ENCODE measurements at regions not wholly inside any gene's neighbourhood (a gene's known extent, or its start where the extent isn't known, plus 50 kb on each side); places are given as distances from the start of the nearest gene placed in this dataset.
A peak's percentile ranks its signal among the peaks of the same experiment; 100 is the strongest.

DNA sequence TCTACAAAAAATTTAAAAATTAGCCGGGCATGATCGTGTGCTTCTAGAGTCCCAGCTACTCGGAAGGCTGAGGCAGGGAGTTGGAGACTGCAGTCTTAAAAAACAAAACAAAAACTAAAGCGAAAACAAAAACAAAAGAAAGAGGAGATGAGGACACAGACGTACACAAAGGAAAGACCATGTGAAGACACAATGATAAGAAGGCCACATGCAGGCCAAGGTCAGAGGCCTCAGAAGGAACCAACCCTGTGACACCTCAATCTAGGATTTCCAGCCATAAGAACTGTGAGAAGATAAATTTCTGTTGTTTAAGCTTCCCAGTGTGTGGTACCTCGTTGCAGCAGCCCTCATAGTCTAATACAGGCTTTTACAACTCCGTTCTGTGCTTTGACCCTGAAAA is 177.0 kb upstream of the ATP6AP2 start (continued):
- TF ChIP-seq RARB (CRISPR knock-in tag; IDR thresholded peaks at IDR 0.05): no peak
- TF ChIP-seq EHMT2 (IDR thresholded peaks at IDR 0.05; ENCODE audit: low read depth): no peak
- TF ChIP-seq FOSL2 (IDR thresholded peaks at IDR 0.05): no peak
- TF ChIP-seq FOSL2 (CRISPR knock-in tag; IDR thresholded peaks at IDR 0.05): no peak
- no peak for TF ChIP-seq MYC (IDR thresholded peaks at IDR 0.05; ENCODE audit: borderline replicate concordance, low read length)
- no peak for TF ChIP-seq RAD21 (conservative IDR thresholded peaks at IDR 0.05 in 1 of 2, IDR thresholded peaks at IDR 0.05 in 1 of 2)

DNA sequence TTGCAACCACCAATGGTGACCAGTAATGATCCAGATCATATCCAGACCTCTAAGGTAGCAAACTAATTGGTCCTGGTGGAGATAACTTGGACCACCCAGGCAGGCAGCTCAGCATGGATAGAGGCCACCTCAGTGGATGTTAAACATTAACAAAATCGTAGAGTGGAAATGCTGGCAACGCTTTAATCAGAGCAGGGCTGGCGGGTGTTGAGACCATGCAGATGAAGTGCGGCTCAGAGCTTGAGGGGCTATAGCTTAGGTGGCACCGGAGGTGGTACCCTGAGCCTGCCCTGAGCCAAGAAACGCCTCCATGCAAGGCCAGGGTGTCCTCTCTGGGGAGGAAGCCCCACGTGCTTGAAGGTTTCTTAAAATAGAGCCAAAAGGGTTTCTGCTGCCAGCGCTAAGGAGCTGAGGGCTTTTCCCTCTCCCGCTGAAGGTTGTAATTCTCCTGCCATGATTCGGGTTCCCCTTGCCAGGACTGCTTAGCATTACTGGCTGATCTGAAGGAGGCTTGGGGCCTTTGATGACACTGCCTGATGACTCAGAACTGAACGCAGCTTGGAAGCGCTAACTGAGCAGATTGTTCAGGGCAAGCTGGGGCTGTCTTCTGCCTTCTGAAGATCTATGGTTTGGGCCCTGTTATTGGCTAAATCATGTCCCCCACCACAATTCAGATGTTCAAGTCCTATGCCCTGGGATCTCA is 177.8 kb upstream of the ATP6AP2 start:
- peaks cover 25% of the 10 kb centered on the region for H3K4me1 ChIP-seq
- POLR2A ChIA-PET: no interaction called here
- DNase-seq (ENCODE audit: low read depth in 1 of 2, low spot score in 1 of 2): peak; percentile 70 to 77

DNA sequence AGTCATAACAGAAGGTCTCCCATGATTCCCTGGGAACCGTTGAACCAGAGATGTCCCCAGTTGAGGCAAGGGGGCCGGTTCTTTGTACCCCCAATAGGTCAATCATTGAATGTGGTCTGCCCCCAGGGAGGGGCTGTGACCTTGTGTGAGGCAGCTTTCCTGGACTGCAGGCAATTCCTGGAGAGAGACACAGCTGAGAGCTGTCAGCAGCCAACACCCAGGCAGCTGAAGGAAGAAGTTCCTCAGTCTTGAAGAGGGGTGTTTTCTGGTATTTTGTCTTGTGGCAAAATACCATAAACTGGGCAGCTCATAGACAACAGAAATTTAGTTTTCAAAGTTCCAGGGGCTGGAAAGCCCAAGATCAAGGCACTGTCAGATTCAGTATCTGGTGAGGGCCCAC is 185.7 kb upstream of the ATP6AP2 start:
- ChIA-PET POLR2A (no interaction called here), CTCF (no interaction called here)
- Histone ChIP-seq H3K27ac (no peak overlapping the region), H3K4me2 (no peak overlapping the region), H3K4me1 (no peaks in the 10 kb centered on the region), H3K9me3 (no peaks in the 10 kb centered on the region), H3K4me3 (no peak overlapping the region)
- TF ChIP-seq CBX8 (IDR thresholded peaks at IDR 0.05) (no peak), NFE2L2 (conservative IDR thresholded peaks at IDR 0.05; ENCODE audit: low read length) (no peak), ZNF302 (CRISPR knock-in tag; IDR thresholded peaks at IDR 0.05) (no peak), MYC (IDR thresholded peaks at IDR 0.05; ENCODE audit: borderline replicate concordance, low read length) (no peak), FOSB (CRISPR knock-in tag; IDR thresholded peaks at IDR 0.05) (no peak), FOSL2 (IDR thresholded peaks at IDR 0.05) (no peak), FOSL2 (CRISPR knock-in tag; IDR thresholded peaks at IDR 0.05) (no peak), JUNB (IDR thresholded peaks at IDR 0.05) (no peak), MAZ (IDR thresholded peaks at IDR 0.05; ENCODE audit: borderline replicate concordance, low read depth, low read length) (no peak), CHD2 (IDR thresholded peaks at IDR 0.05; ENCODE audit: low read length, partially characterized antibody) (no peak), NPAS2 (CRISPR knock-in tag; IDR thresholded peaks at IDR 0.05; ENCODE audit: borderline replicate concordance) (no peak), ESRRA (IDR thresholded peaks at IDR 0.05; ENCODE audit: borderline replicate concordance, low read length) (no peak)
- WGBS (ENCODE audit: missing lambda C conversion rate): 60% methylated on average over 2 of the region's 2 CpGs
- FAIRE-seq (no peak), DNase-seq (ENCODE audit: low read depth in 1 of 2, low spot score in 1 of 2) (no peak), ATAC-seq (no peak)

More for the DNA sequence above, 177.8 kb upstream of the ATP6AP2 start:
- ATAC-seq (peak; percentile 97), FAIRE-seq (peak; percentile 99)
- Histone ChIP-seq H3K4me3 (0 out of 3 replicates have a peak overlapping the region, but pooled peaks have one; percentile 12), H3K9me3 (no peaks in the 10 kb centered on the region), H3K4me2 (peak overlapping the region; percentile 83), H3K27ac (peak overlapping the region; percentile 80 to 87)
- CTCF ChIA-PET: interaction anchor here (1.3 kb wide), 1 partner anchor 13 kb away, joined by 4 read pairs; no protein-coding TSS in a partner anchor
- no peak for TF ChIP-seq EHMT2 (IDR thresholded peaks at IDR 0.05; ENCODE audit: low read depth)
- TF ChIP-seq, protein P1, sequence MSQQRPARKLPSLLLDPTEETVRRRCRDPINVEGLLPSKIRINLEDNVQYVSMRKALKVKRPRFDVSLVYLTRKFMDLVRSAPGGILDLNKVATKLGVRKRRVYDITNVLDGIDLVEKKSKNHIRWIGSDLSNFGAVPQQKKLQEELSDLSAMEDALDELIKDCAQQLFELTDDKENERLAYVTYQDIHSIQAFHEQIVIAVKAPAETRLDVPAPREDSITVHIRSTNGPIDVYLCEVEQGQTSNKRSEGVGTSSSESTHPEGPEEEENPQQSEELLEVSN (IDR thresholded peaks at IDR 0.05; ENCODE audit: borderline replicate concordance, low read depth): peak; percentile 56; the same call in 1 of the 2 replicates
- TF ChIP-seq MAFK (IDR thresholded peaks at IDR 0.05; ENCODE audit: partially characterized antibody): peak; percentile 36
- TF ChIP-seq, protein P2, sequence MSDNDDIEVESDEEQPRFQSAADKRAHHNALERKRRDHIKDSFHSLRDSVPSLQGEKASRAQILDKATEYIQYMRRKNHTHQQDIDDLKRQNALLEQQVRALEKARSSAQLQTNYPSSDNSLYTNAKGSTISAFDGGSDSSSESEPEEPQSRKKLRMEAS (IDR thresholded peaks at IDR 0.05): 0 out of 2 replicates have a peak, but pooled peaks have one; percentile 55
- TF ChIP-seq KDM5A (IDR thresholded peaks at IDR 0.05): no peak
- TF ChIP-seq FOSL2 (IDR thresholded peaks at IDR 0.05): peak; percentile 31; the same call in 1 of the 2 replicates
- peak; percentile 71 for TF ChIP-seq FOSL2 (CRISPR knock-in tag; IDR thresholded peaks at IDR 0.05)
- WGBS (ENCODE audit: missing lambda C conversion rate): 0% methylated on average over 2 of the region's 12 CpGs

DNA sequence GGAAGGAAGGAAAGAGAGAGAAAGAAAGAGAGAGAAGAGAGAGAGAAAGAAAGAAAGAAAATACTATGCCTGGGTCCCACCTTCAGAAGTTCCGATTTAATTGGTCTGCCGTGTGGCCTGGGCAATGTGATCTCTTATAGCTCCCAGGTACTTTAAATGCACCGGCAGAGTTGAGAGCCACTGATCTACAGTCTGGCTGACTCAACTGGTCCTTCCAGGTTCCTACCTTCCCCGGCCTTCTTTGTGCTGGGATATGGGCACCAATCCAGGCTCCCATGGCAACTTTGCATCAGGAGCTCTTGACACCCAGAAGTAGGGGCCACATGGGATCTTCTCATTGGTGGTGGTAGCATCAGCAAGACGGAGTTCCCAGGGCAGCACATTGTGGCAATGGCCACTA is 186.5 kb upstream of the ATP6AP2 start:
- H3K4me1 ChIP-seq: no peaks in the 10 kb centered on the region
- H3K9me3 ChIP-seq: no peaks in the 10 kb centered on the region
- no peak overlapping the region for H3K27ac ChIP-seq
- H3K4me2 ChIP-seq: no peak overlapping the region
- TF ChIP-seq FOSL2 (IDR thresholded peaks at IDR 0.05) (no peak), FOSL2 (CRISPR knock-in tag; IDR thresholded peaks at IDR 0.05) (no peak), MYC (IDR thresholded peaks at IDR 0.05; ENCODE audit: borderline replicate concordance, low read length) (no peak), SREBF2 (IDR thresholded peaks at IDR 0.05) (no peak), TP53 (CRISPR knock-in tag; IDR thresholded peaks at IDR 0.05) (no peak), EP300 (IDR thresholded peaks at IDR 0.05) (no peak), EHF (CRISPR knock-in tag; IDR thresholded peaks at IDR 0.05) (no peak), ZC3H11A (IDR thresholded peaks at IDR 0.05) (no peak)
- FAIRE-seq (no peak), ATAC-seq (no peak), DNase-seq (ENCODE audit: low read depth in 1 of 2, low spot score in 1 of 2) (no peak)
- WGBS (ENCODE audit: missing lambda C conversion rate): 67% methylated on average over 5 of the region's 5 CpGs
- ChIA-PET CTCF (no interaction called here), POLR2A (no interaction called here)
- H3K4me3 ChIP-seq: no peak overlapping the region
